ENCODE measurements at regions not wholly inside any gene's neighbourhood (a gene's known extent, or its start where the extent isn't known, plus 50 kb on each side); places are given as distances from the start of the nearest gene placed in this dataset.

DNA sequence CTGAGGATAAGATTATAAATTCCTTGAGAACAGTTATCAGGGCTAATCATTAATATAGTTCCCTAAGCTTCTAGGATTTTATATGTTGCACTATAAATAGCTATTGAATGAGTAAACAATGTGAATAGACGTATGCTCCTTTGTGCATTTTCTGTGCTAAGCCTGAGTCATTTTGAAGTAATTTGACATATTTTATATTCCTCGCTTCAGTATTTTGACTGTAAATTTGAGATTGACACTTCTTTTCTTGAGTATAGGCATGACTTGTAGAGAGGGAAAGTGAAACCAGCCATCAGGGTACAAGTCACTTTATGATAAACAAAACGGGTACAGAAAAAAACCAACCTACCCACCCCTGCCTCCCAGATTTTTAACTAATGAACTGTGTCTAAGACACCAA, 367.7 kb upstream of the PRR16 start:
- no peak overlapping the region for H3K4me3 ChIP-seq (ENCODE audit: low read depth, poor library complexity, severe bottlenecking)
- intact Hi-C loops (cut with DNase I; ENCODE audit: low total_unique reads), result no loop called here
- no peak for TF ChIP-seq POLR2A (IDR thresholded peaks at IDR 0.05)
- TF ChIP-seq, protein P1, sequence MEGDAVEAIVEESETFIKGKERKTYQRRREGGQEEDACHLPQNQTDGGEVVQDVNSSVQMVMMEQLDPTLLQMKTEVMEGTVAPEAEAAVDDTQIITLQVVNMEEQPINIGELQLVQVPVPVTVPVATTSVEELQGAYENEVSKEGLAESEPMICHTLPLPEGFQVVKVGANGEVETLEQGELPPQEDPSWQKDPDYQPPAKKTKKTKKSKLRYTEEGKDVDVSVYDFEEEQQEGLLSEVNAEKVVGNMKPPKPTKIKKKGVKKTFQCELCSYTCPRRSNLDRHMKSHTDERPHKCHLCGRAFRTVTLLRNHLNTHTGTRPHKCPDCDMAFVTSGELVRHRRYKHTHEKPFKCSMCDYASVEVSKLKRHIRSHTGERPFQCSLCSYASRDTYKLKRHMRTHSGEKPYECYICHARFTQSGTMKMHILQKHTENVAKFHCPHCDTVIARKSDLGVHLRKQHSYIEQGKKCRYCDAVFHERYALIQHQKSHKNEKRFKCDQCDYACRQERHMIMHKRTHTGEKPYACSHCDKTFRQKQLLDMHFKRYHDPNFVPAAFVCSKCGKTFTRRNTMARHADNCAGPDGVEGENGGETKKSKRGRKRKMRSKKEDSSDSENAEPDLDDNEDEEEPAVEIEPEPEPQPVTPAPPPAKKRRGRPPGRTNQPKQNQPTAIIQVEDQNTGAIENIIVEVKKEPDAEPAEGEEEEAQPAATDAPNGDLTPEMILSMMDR (IDR thresholded peaks at IDR 0.05), result no peak
- WGBS, 2 donors, result 44 to 52% methylated on average over 3 of the region's 3 CpGs
- no peak for DNase-seq (ENCODE audit: low spot score in 2 of 2)

- no peak for DNase-seq (ENCODE audit: low spot score in 2 of 2)
- H3K4me3 ChIP-seq (ENCODE audit: low read depth, poor library complexity, severe bottlenecking), result no peak overlapping the region
- WGBS, 2 donors, result 39 to 44% methylated on average over 4 of the region's 4 CpGs
- TF ChIP-seq, protein P1 (IDR thresholded peaks at IDR 0.05), result no peak
- TF ChIP-seq POLR2A (IDR thresholded peaks at IDR 0.05), result no peak
- intact Hi-C loops (cut with DNase I; ENCODE audit: low total_unique reads), result no loop called here
Observed at GRCh38 chr5:120098426-120098825, 365.7 kb upstream of the PRR16 start.

- 70 to 71% methylated on average over 5 of the region's 5 CpGs for WGBS, 2 donors
- no peak for DNase-seq (ENCODE audit: low spot score in 2 of 2)
- no peak for TF ChIP-seq POLR2A (IDR thresholded peaks at IDR 0.05)
- TF ChIP-seq, protein P1 (IDR thresholded peaks at IDR 0.05), result no peak
- H3K4me3 ChIP-seq (ENCODE audit: low read depth, poor library complexity, severe bottlenecking), result no peak overlapping the region
- intact Hi-C loops (cut with DNase I; ENCODE audit: low total_unique reads), result no loop called here
Observed at GRCh38 chr5:120098902-120099535, 365.1 kb upstream of the PRR16 start.

GRCh38 chr5:120101771-120102170, 362.3 kb upstream of the PRR16 start:
- no peak for DNase-seq (ENCODE audit: low spot score in 2 of 2)
- intact Hi-C loops (cut with DNase I; ENCODE audit: low total_unique reads), result no loop called here
- TF ChIP-seq, protein P1 (IDR thresholded peaks at IDR 0.05), result no peak
- no peak for TF ChIP-seq POLR2A (IDR thresholded peaks at IDR 0.05)

DNA sequence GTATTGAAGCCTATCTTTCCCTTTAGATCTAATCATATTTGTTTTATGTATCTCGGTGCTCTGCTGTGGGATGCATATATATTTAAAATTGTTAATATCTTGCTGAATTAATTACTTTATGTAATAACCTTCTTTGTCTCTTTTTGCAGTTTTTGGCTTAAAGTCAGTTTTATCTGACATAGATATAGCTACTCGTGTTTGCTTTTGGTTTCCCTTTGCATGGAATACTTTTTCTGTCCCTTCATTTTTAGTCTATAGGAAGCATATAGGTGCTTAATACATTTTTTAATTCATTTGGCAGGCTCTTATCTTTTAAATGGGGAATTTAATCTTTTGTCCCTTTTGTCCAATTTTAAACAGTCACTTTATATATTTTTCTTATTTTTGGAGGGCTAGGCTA, 360.6 kb upstream of the PRR16 start:
- DNase-seq (ENCODE audit: low spot score in 2 of 2), result no peak
- intact Hi-C loops (cut with DNase I; ENCODE audit: low total_unique reads), result no loop called here
- TF ChIP-seq, protein P1 (IDR thresholded peaks at IDR 0.05), result no peak
- TF ChIP-seq POLR2A (IDR thresholded peaks at IDR 0.05), result no peak
- H3K4me3 ChIP-seq (ENCODE audit: low read depth, poor library complexity, severe bottlenecking), result no peak overlapping the region
- WGBS, 2 donors, result 79 to 80% methylated on average over 2 of the region's 2 CpGs

More at GRCh38 chr5:120101771-120102170, 362.3 kb upstream of the PRR16 start:
- no peak overlapping the region for H3K4me3 ChIP-seq (ENCODE audit: low read depth, poor library complexity, severe bottlenecking)

DNA sequence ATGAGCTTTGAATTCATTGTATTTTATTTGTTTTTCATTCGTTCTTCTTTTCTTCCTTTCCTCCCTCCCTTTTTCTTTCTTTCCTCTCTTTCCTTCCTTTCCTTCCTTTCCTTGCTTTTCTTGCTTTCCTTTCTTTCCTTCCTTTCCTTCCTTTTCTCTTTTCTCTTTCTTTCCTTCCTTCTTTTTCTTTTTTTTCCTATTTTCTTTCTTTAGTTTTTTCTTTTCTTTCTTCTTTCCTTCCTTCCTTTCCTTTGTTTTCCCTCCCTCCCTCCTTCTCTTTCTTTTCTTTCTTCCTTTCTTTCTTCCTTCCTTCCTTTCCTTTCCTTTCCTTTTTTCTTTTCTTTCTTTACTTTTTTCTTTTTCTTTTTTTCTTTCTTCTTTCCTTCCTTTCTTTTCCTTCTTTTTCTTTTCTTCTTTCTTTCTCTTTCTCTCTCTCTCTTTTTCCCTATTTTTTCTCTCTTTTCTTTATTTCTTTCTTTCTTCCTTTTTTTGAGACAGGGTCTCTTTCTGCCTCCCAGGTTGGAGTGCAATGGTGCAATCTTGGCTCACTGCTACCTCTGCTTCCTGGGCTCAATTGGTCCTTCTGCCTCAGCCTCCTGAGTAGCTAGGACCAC, 357.1 kb upstream of the PRR16 start:
- intact Hi-C loops (cut with DNase I; ENCODE audit: low total_unique reads), result no loop called here
- TF ChIP-seq POLR2A (IDR thresholded peaks at IDR 0.05), result no peak
- TF ChIP-seq, protein P1 (IDR thresholded peaks at IDR 0.05), result no peak
- WGBS, 2 donors, result 70 to 84% methylated on average over 1 of the region's 1 CpG
- DNase-seq (ENCODE audit: low spot score in 2 of 2), result no peak
- H3K4me3 ChIP-seq (ENCODE audit: low read depth, poor library complexity, severe bottlenecking), result no peak overlapping the region
